Eye (tissue), 1 donor: ENCODE measurements at regions not wholly inside any gene's neighbourhood (a gene's known extent, or its start where the extent isn't known, plus 50 kb on each side); places are given as distances from the start of the nearest gene placed in this dataset.
"Not testable (repeated sequence)": the region's sequence is repeated elsewhere in the genome, so short reads cannot be mapped to it uniquely, and the experiment has no call there.

Experiments used
- DNase-seq: peaks from one replicate; pipeline ENCODE4 v3.0.0-alpha.2; 2015

- no peak for DNase-seq
Measured at GRCh38 chr4:128758314-128758922, 51.1 kb upstream of the JADE1 start.

GRCh38 chr4:128757712-128758111, 51.8 kb upstream of the JADE1 start:
- DNase-seq: peak; percentile 31

GRCh38 chr4:128751354-128751753, 58.1 kb upstream of the JADE1 start:
- DNase-seq: no peak

GRCh38 chr4:128741748-128742147, 67.8 kb upstream of the JADE1 start:
- DNase-seq: not testable (repeated sequence)

GRCh38 chr4:128737098-128737513, 72.4 kb upstream of the JADE1 start:
- no peak for DNase-seq

GRCh38 chr4:128735714-128736113, 73.8 kb upstream of the JADE1 start:
- DNase-seq: no peak

- DNase-seq: no peak
Measured at GRCh38 chr4:128728190-128728589, 81.3 kb upstream of the JADE1 start.

- DNase-seq: no peak
Measured at GRCh38 chr4:128727658-128728057, 81.8 kb upstream of the JADE1 start.

- DNase-seq: no peak
Measured at GRCh38 chr4:128725405-128726055, 84.0 kb upstream of the JADE1 start.

- DNase-seq: no peak
Measured at GRCh38 chr4:128722911-128723310, 86.6 kb upstream of the JADE1 start.

- no peak for DNase-seq
Measured at GRCh38 chr4:128721896-128722295, 87.6 kb upstream of the JADE1 start.

- DNase-seq: no peak
Measured at GRCh38 chr4:128720270-128720669, 89.2 kb upstream of the JADE1 start.

GRCh38 chr4:128718768-128719167, 90.7 kb upstream of the JADE1 start:
- DNase-seq: no peak

- no peak for DNase-seq
Measured at GRCh38 chr4:128716338-128716737, 93.2 kb upstream of the JADE1 start.

GRCh38 chr4:128715616-128716015, 93.9 kb upstream of the JADE1 start:
- DNase-seq: no peak

- no peak for DNase-seq
Measured at GRCh38 chr4:128711361-128711760, 98.1 kb upstream of the JADE1 start.

- no peak for DNase-seq
Measured at GRCh38 chr4:128709268-128709667, 100.2 kb upstream of the JADE1 start.

GRCh38 chr4:128707864-128708263, 101.6 kb upstream of the JADE1 start:
- peak; percentile 54 for DNase-seq

- DNase-seq: no peak
Measured at GRCh38 chr4:128703948-128704347, 105.6 kb upstream of the JADE1 start.

GRCh38 chr4:128700659-128701350, 108.7 kb upstream of the JADE1 start:
- no peak for DNase-seq

GRCh38 chr4:128698386-128698785, 111.1 kb upstream of the JADE1 start:
- no peak for DNase-seq

GRCh38 chr4:128697323-128697722, 112.2 kb upstream of the JADE1 start:
- no peak for DNase-seq

- no peak for DNase-seq
Measured at GRCh38 chr4:128690011-128690410, 119.5 kb upstream of the JADE1 start.

- DNase-seq: no peak
Measured at GRCh38 chr4:128688846-128689437, 120.6 kb upstream of the JADE1 start.
